ENCODE measurements at regions not wholly inside any gene's neighbourhood (a gene's known extent, or its start where the extent isn't known, plus 50 kb on each side); places are given as distances from the start of the nearest gene placed in this dataset.

- TF ChIP-seq POLR2A (IDR thresholded peaks at IDR 0.05; ENCODE audit: low read depth, low read length) (no peak), POLR2AphosphoS5 (IDR thresholded peaks at IDR 0.05; ENCODE audit: low read depth, low read length) (no peak), TAF1 (IDR thresholded peaks at IDR 0.05; ENCODE audit: borderline replicate concordance, low read depth, low read length) (no peak)
These were observed 356.0 kb downstream of the SHQ1 start for GRCh38 chr3:72492240-72492639.
